GM13976 (cell line): ENCODE measurements at regions not wholly inside any gene's neighbourhood (a gene's known extent, or its start where the extent isn't known, plus 50 kb on each side); places are given as distances from the start of the nearest gene placed in this dataset.

Experiments used
- DNase-seq: peaks from one replicate; pipeline ENCODE4 v3.0.0; 2012; ENCODE audit warnings: low spot score
- CTCF ChIP-seq: IDR thresholded peaks from 2 replicates; pipeline ENCODE4 v1.5.1; 2012; ENCODE audit warnings: borderline replicate concordance, mild to moderate bottlenecking; ENCODE audit not compliant: insufficient read depth; ENCODE audit errors: extremely low read depth, missing control alignments, control extremely low read depth
- in situ Hi-C: fragments of 300-500 bp; cut with MboI; formaldehyde crosslinking; loops from one replicate; pipeline ENCODE4 v1.12.0; 2022; ENCODE audit warnings: low sequenced_read_pairs, mixed read lengths, inconsistent platforms; ENCODE audit not compliant: unreplicated experiment

DNA sequence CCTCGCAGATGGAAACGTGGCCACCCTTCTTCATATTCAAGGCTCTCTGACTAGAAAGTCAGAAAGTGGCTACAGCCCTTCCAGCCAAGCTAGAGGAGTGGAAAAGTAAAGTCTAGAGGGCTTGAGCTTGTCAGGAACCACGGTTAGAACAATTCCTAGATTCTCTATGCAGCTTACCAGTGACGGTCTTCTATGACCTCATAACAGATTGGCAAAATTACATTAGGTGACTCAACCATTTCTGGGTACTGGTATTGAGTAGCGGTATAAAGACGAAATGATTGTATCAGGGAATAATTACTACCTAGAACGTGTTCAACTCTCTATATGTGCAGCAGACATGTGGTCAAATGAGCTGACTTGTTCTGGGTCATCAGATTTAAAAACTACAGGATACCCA, 155.0 kb upstream of the RUNX1 start:
- no peak for DNase-seq
- no peak for TF ChIP-seq CTCF
- in situ Hi-C loops: no loop called here

GRCh38 chr21:35203093-35203977, 154.2 kb upstream of the RUNX1 start:
- no peak for DNase-seq
- no peak for TF ChIP-seq CTCF
- in situ Hi-C loops: no loop called here

GRCh38 chr21:35202431-35202830, 153.3 kb upstream of the RUNX1 start:
- no peak for TF ChIP-seq CTCF
- DNase-seq: no peak
- in situ Hi-C loops: no loop called here

DNA sequence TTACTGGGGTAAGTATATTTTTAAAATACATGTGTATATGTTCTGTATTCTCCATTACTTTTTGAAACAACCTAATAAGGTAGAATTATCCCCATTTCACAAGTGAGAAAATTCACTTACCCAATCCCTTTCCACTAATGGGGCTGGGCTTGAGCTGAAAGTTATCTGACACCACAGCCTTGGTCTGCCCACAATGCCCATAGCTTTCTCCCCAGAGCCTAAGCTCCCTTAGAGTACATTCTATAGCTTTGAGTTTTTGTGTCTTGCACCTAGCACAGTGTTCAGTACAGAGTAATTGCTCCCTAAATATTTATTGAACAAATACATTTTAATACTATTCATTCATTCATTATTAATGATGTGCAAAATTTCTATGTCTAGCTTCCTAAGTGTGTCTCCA, 152.7 kb upstream of the RUNX1 start:
- DNase-seq: no peak
- no peak for TF ChIP-seq CTCF
- in situ Hi-C loops: no loop called here

GRCh38 chr21:35201288-35201687, 152.2 kb upstream of the RUNX1 start:
- no peak for DNase-seq
- no peak for TF ChIP-seq CTCF
- in situ Hi-C loops: no loop called here

DNA sequence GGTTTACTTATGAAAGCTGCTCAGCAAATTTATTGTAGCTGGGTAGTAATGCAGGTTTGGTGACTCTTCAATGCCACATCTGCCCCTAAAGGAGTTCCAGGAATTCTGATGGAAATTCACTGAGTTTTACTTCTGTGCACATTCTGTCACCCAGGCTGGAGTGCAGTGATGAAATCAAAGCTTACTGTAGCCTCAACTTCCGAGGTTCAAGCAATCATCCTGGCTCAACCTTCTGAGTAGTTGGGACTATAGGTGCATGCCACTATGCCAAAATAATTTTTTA, 150.6 kb upstream of the RUNX1 start:
- DNase-seq: no peak
- TF ChIP-seq CTCF: no peak
- in situ Hi-C loops: no loop called here
